Psoas muscle (tissue), 7 donors: ENCODE measurements at regions not wholly inside any gene's neighbourhood (a gene's known extent, or its start where the extent isn't known, plus 50 kb on each side); places are given as distances from the start of the nearest gene placed in this dataset.
A peak's percentile ranks its signal among the peaks of the same experiment; 100 is the strongest.

ENCODE experiments used
- ATAC-seq, 4 donors: fragments of 200-7000 bp; cut with Tn5 transposase; one replicate each; pipeline ENCODE4 v1.9.1; 2020; ENCODE audit warnings: moderate library complexity in 3 of 4, mild to moderate bottlenecking in 2 of 4
- DNase-seq, 2 donors: peaks; one replicate each; pipeline ENCODE4 v3.0.0-alpha.2; 2020
- H3K27ac ChIP-seq: fragments of 200-600 bp; one replicate; pipeline ENCODE4 v1.8.0; 2022
- H3K27me3 ChIP-seq, 3 donors: fragments of 200-600 bp in 1 of 3; one replicate each; pipeline versions ENCODE4 v1.6.1 to v1.8.0; 2013 to 2022; ENCODE audit warnings: low read length in 2 of 3, mild to moderate bottlenecking in 2 of 3, moderate library complexity in 1 of 3; ENCODE audit not compliant: insufficient read depth in 3 of 3
- H3K36me3 ChIP-seq, 2 donors: fragments of 200-600 bp in 1 of 2; one replicate each; pipeline versions ENCODE4 v1.6.1 to v1.8.0; 2013 to 2022; ENCODE audit warnings: low read depth in 1 of 2, mild to moderate bottlenecking in 1 of 2, moderate library complexity in 1 of 2; ENCODE audit not compliant: insufficient read depth in 1 of 2
- H3K4me1 ChIP-seq: fragments of 200-600 bp; one replicate; pipeline ENCODE4 v1.8.0; 2022
- H3K4me3 ChIP-seq: fragments of 200-600 bp; one replicate; pipeline ENCODE4 v1.8.0; 2022; ENCODE audit warnings: mild to moderate bottlenecking
- H3K9me3 ChIP-seq: fragments of 200-600 bp; one replicate; pipeline ENCODE4 v1.8.0; 2022
- WGBS, 3 donors: extraction: QIAGEN DNeasy Blood & Tissue Kit; methylation state at CpG; one replicate each; pipeline versions ENCODE4 v1.1.6 to v1.1.7; 2013; 5-methylcytosine and 5-hydroxymethylcytosine counted together
- intact Hi-C, 2 donors: fragments of 100-400 bp; cut with DNase I; formaldehyde crosslinking; loops; one replicate each; pipeline versions ENCODE4 v1.11.0 to v1.14.2; 2022
- TF ChIP-seq, protein P1 (sequence below): fragments of 200-600 bp; IDR thresholded peaks from one replicate; pipeline ENCODE4 v1.8.0; 2022; ENCODE audit warnings: antibody characterized with exemption
- donor health status: healthy with polysubstance abuse.
- donor health status: DM: no; HTN: no; CAD: no; lungs with moderate emphysema.
- donor health status: Bipolar disorder and iron deficiency.
- donor health status: healthy.
- donor health status: DM: yes; HTN: yes; CAD: no.
- donor health status: DM: no; HTN: no; CAD: no.
- donor health status: DM: yes; HTN: yes; CAD: no.

- Histone ChIP-seq H3K9me3 (no peaks in the 10 kb centered on the region), H3K36me3 (no peaks in the 10 kb centered on the region), H3K27ac (no peak overlapping the region), H3K27me3 (no peaks in the 10 kb centered on the region), H3K4me1 (no peaks in the 10 kb centered on the region), H3K4me3 (no peak overlapping the region)
- intact Hi-C loops, result no loop called here
- no peak for ATAC-seq
- TF ChIP-seq, protein P1, sequence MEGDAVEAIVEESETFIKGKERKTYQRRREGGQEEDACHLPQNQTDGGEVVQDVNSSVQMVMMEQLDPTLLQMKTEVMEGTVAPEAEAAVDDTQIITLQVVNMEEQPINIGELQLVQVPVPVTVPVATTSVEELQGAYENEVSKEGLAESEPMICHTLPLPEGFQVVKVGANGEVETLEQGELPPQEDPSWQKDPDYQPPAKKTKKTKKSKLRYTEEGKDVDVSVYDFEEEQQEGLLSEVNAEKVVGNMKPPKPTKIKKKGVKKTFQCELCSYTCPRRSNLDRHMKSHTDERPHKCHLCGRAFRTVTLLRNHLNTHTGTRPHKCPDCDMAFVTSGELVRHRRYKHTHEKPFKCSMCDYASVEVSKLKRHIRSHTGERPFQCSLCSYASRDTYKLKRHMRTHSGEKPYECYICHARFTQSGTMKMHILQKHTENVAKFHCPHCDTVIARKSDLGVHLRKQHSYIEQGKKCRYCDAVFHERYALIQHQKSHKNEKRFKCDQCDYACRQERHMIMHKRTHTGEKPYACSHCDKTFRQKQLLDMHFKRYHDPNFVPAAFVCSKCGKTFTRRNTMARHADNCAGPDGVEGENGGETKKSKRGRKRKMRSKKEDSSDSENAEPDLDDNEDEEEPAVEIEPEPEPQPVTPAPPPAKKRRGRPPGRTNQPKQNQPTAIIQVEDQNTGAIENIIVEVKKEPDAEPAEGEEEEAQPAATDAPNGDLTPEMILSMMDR, result no peak
- no peak for DNase-seq
Measured at GRCh38 chr2:198695879-198696278, 761.9 kb downstream of the SATB2 start.

DNA sequence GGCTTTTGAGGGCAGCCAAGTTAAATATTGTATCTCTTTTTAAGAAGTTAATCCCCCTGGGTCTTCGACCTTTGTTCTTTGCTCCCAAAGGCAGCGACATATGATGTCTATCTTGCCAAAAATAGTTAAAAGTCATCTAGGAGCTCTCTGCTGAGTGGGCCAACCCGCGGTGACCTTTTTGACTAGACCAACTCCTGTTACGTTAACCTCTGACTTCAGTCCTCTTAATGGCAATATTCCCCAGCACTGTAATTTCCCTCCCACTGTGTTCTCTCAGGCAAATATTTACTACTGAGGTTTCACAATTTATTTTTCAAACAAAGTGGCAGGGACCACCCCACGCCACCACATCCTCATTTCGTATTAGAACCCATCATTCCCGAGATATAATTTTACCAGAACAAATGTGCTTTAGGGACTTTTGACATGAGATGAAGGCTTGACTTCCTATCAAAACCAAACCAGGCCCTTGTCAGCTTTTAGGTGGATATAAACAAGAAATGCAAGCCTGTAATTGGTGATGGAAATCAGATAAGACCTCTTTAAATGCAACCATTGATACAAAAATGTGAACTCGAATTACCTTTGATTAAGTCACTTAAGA, 764.7 kb downstream of the SATB2 start:
- intact Hi-C loops, result no loop called here
- H3K4me3 ChIP-seq, result no peak overlapping the region
- 29 to 45% (median 31%) methylated on average over 9 of the region's 9 CpGs for WGBS, 3 donors
- H3K9me3 ChIP-seq, result no peaks in the 10 kb centered on the region
- TF ChIP-seq, protein P1, result no peak
- no peaks in the 10 kb centered on the region for H3K4me1 ChIP-seq
- no peak for ATAC-seq
- DNase-seq, result no peak
- H3K27ac ChIP-seq, result no peak overlapping the region
- H3K27me3 ChIP-seq, result no peaks in the 10 kb centered on the region
- H3K36me3 ChIP-seq, result no peaks in the 10 kb centered on the region

DNA sequence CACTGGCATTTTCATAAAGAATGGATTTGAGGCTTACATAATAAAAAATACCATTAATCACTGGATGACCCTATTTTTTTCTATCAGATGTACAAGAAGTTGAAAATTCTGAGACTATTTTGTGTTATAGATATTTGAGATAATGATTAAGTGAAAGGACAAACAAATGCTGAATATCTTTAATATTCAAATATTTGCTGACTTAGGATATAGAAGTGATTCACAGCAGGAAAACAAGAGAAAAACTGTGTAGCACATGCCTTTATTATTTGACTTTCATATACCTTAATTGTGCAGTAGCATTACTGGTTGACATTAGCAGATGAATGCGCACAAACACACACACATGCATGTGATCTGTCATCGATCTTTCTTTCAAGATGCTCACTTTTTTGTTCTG, 766.5 kb downstream of the SATB2 start:
- whole genome bisulfite sequencing, 3 donors, result 90 to 94% (median 92%) methylated on average over 2 of the region's 2 CpGs

GRCh38 chr2:198664321-198664720, 793.4 kb downstream of the SATB2 start:
- TF ChIP-seq, protein P1, result no peak
- ATAC-seq (no peak), DNase-seq (no peak)
- 81 to 88% (median 86%) methylated on average over 2 of the region's 2 CpGs for WGBS, 3 donors
- no peak overlapping the region for H3K4me3 ChIP-seq
- H3K27ac ChIP-seq, result no peak overlapping the region
- H3K9me3 ChIP-seq, result no peaks in the 10 kb centered on the region
- intact Hi-C loops, result no loop called here
- no peaks in the 10 kb centered on the region for H3K4me1 ChIP-seq
- no peaks in the 10 kb centered on the region for H3K27me3 ChIP-seq
- no peaks in the 10 kb centered on the region for H3K36me3 ChIP-seq

More for the DNA sequence above, 766.5 kb downstream of the SATB2 start:
- Histone ChIP-seq H3K9me3 (no peaks in the 10 kb centered on the region), H3K4me3 (no peak overlapping the region), H3K36me3 (no peaks in the 10 kb centered on the region), H3K4me1 (no peaks in the 10 kb centered on the region), H3K27me3 (no peaks in the 10 kb centered on the region), H3K27ac (no peak overlapping the region)
- DNase-seq (no peak), ATAC-seq (no peak)
- intact Hi-C loops, result no loop called here
- TF ChIP-seq, protein P1, result no peak

DNA sequence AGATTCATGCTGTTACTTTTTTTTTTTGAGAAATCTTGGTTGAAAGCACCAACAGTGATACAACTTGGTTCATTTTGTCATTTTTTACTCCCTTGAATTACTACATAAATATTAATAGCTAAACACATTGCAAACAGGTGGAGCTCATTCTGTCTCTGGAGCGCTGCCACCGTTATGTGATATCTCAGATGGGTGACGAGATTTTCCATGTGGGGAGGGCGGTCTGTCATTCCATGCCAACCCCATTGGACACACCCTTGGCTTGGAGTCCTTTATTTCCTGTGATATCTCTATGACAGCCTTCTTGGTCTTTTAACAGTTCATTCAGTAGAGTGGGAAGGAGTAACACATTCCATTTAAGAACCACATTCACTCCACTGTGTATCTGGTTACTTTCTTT, 794.8 kb downstream of the SATB2 start:
- TF ChIP-seq, protein P1, result no peak
- H3K4me1 ChIP-seq, result no peaks in the 10 kb centered on the region
- no peaks in the 10 kb centered on the region for H3K36me3 ChIP-seq
- ATAC-seq (peak; percentile 53 to 97 (median 81)), DNase-seq (peak in 1 of 2 donors; percentile 61)
- no peak overlapping the region for H3K27ac ChIP-seq
- intact Hi-C loops, result no loop called here
- H3K27me3 ChIP-seq, result no peaks in the 10 kb centered on the region
- 16 to 21% (median 18%) methylated on average over 4 of the region's 4 CpGs for WGBS, 3 donors
- no peaks in the 10 kb centered on the region for H3K9me3 ChIP-seq
- H3K4me3 ChIP-seq, result no peak overlapping the region
